ENCODE measurements at regions not wholly inside any gene's neighbourhood (a gene's known extent, or its start where the extent isn't known, plus 50 kb on each side); places are given as distances from the start of the nearest gene placed in this dataset.

GRCh38 chr2:120583851-120584570 lies 151.7 kb upstream of the GLI2 start:
- in situ Hi-C loops (cut with MboI; ENCODE audit: low sequenced_read_pairs in 4 of 4) (no loop called here), intact Hi-C loops (cut with DNase I; ENCODE audit: low total_unique reads) (no loop called here)
- no peaks in the 10 kb centered on the region for H3K36me3 ChIP-seq
- DNase-seq (no peak), ATAC-seq (no peak)
- H3K27ac ChIP-seq: no peak overlapping the region
- H3K9me3 ChIP-seq: no peaks in the 10 kb centered on the region
- no peak overlapping the region for H3K4me3 ChIP-seq
- no peaks in the 10 kb centered on the region for H3K4me1 ChIP-seq
- no peak for TF ChIP-seq CTCF (IDR thresholded peaks at IDR 0.05 in 4 of 5, conservative IDR thresholded peaks at IDR 0.05 in 1 of 5)
- no peak for TF ChIP-seq POLR2A (IDR thresholded peaks at IDR 0.05)
- H3K27me3 ChIP-seq: peaks cover 5 to 9% (median 8%) of the 10 kb centered on the region in 3 donors

GRCh38 chr2:120586507-120587278 lies 149.0 kb upstream of the GLI2 start:
- no peak overlapping the region for H3K4me3 ChIP-seq
- ATAC-seq (no peak), DNase-seq (no peak)
- H3K4me1 ChIP-seq: no peaks in the 10 kb centered on the region
- H3K27ac ChIP-seq: no peak overlapping the region
- H3K27me3 ChIP-seq: peaks cover 5 to 9% (median 8%) of the 10 kb centered on the region in 3 donors
- intact Hi-C loops (cut with DNase I; ENCODE audit: low total_unique reads) (no loop called here), in situ Hi-C loops (cut with MboI; ENCODE audit: low sequenced_read_pairs in 4 of 4) (no loop called here)
- TF ChIP-seq POLR2A (IDR thresholded peaks at IDR 0.05) (no peak), CTCF (IDR thresholded peaks at IDR 0.05 in 4 of 5, conservative IDR thresholded peaks at IDR 0.05 in 1 of 5) (no peak)
- H3K9me3 ChIP-seq: no peaks in the 10 kb centered on the region
- no peaks in the 10 kb centered on the region for H3K36me3 ChIP-seq

- intact Hi-C loops (cut with DNase I; ENCODE audit: low total_unique reads): no loop called here
- Histone ChIP-seq H3K27me3 (peaks cover 5 to 9% (median 8%) of the 10 kb centered on the region in 3 donors), H3K27ac (no peak overlapping the region), H3K9me3 (no peaks in the 10 kb centered on the region), H3K4me1 (no peaks in the 10 kb centered on the region), H3K4me3 (no peak overlapping the region), H3K36me3 (no peaks in the 10 kb centered on the region)
- DNase-seq: no peak
- TF ChIP-seq CTCF (IDR thresholded peaks at IDR 0.05 in 4 of 5, conservative IDR thresholded peaks at IDR 0.05 in 1 of 5) (no peak), POLR2A (IDR thresholded peaks at IDR 0.05) (no peak)
- in situ Hi-C loops (cut with MboI; ENCODE audit: low sequenced_read_pairs in 4 of 4): no loop called here
- ATAC-seq: no peak
Observed at GRCh38 chr2:120587279-120587996, 148.2 kb upstream of the GLI2 start.

- no peak for TF ChIP-seq CTCF (IDR thresholded peaks at IDR 0.05 in 4 of 5, conservative IDR thresholded peaks at IDR 0.05 in 1 of 5)
- TF ChIP-seq POLR2A (IDR thresholded peaks at IDR 0.05): no peak
- H3K36me3 ChIP-seq: no peaks in the 10 kb centered on the region
- H3K4me1 ChIP-seq: no peaks in the 10 kb centered on the region
- intact Hi-C loops (cut with DNase I; ENCODE audit: low total_unique reads) (no loop called here), in situ Hi-C loops (cut with MboI; ENCODE audit: low sequenced_read_pairs in 4 of 4) (no loop called here)
- H3K27me3 ChIP-seq: peaks cover 5 to 9% (median 8%) of the 10 kb centered on the region in 3 donors
- H3K4me3 ChIP-seq: no peak overlapping the region
- H3K9me3 ChIP-seq: no peaks in the 10 kb centered on the region
- DNase-seq: no peak
- H3K27ac ChIP-seq: no peak overlapping the region
- no peak for ATAC-seq
Observed at GRCh38 chr2:120587997-120588336, 147.7 kb upstream of the GLI2 start.
